Mammary epithelial cell (primary cell): ENCODE measurements at regions not wholly inside any gene's neighbourhood (a gene's known extent, or its start where the extent isn't known, plus 50 kb on each side); places are given as distances from the start of the nearest gene placed in this dataset.

Source experiments
- CTCF ChIP-seq, 2 donors: IDR thresholded peaks in 1 of 2; conservative IDR thresholded peaks in 1 of 2; 2 replicates each; pipeline ENCODE4 v1.5.1; 2011 to 2012; ENCODE audit warnings: inconsistent platforms in 2 of 2, low read length in 2 of 2, mild to moderate bottlenecking in 2 of 2, control low read depth in 1 of 2, low read depth in 1 of 2; ENCODE audit not compliant: insufficient read depth in 1 of 2; ENCODE audit errors: extremely low read depth in 1 of 2
- EZH2 ChIP-seq: IDR thresholded peaks from 2 replicates; pipeline ENCODE4 v1.6.1; 2012; ENCODE audit warnings: low read length, inconsistent platforms, borderline replicate concordance

DNA sequence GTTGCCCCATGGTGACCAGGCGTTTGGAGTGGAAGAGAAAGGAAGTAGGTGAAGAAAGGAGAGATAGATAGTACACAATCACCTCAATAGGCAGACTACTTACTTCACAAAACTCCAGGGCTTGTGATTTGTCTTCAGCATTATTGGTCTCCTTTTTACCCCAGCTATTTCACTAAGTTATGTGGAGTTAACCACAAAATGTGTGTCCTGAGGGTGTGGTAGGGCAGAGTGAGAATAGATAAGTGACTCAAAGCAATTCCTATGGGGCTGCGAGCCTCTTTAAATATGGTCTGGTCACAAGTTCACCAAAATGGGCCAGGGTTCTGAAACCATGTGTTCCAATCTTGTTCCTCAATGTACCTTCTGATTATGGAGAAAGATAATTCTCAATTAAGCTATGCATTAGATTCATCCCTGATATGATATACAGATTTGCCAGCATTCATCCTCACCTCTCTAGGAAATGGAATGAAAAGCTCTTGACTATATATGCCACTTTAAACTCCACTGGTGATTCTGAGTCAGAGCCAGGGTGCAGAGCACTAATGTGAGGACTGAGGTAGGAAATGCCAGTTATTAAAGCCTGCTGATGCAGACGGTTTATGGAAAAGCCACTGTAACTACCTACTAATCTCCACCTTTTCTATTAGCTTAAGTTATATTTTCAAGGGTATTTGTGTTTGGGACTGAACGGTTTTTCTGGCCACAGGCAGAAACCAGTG, 310.6 kb upstream of the MANEA start:
- TF ChIP-seq CTCF (conservative IDR thresholded peaks at IDR 0.05 in 1 of 2, IDR thresholded peaks at IDR 0.05 in 1 of 2; ENCODE audit: extremely low read depth in 1 of 2, insufficient read depth in 1 of 2, low read depth in 1 of 2, low read length in 2 of 2) = no peak
- no peak for TF ChIP-seq EZH2
